Coronary artery (tissue), 2 donors: ENCODE measurements at regions not wholly inside any gene's neighbourhood (a gene's known extent, or its start where the extent isn't known, plus 50 kb on each side); places are given as distances from the start of the nearest gene placed in this dataset.

Experiments
- DNase-seq: peaks from one replicate; pipeline ENCODE4 v3.0.0-alpha.2; 2017; ENCODE audit warnings: low spot score
- H3K27ac ChIP-seq, 2 donors: fragments of 200-600 bp; sonication (generic); one replicate each; pipeline ENCODE4 v1.5.1; 2016 to 2019
- H3K4me3 ChIP-seq: fragments of 200-600 bp; sonication (generic); 2 replicates; pipeline ENCODE4 v1.5.1; 2016; ENCODE audit warnings: mild to moderate bottlenecking, moderate library complexity
- TF ChIP-seq, protein P1 (sequence below): fragments of 200-600 bp; sonication (generic); IDR thresholded peaks from one replicate; pipeline ENCODE4 v1.5.1; 2019; ENCODE audit warnings: antibody characterized with exemption

GRCh38 chr13:106927421-106927820 is 359.5 kb upstream of the ARGLU1 start:
- DNase-seq: no peak

GRCh38 chr13:106922384-106922783 is 354.4 kb upstream of the ARGLU1 start:
- no peak overlapping the region for H3K27ac ChIP-seq
- no peak overlapping the region for H3K4me3 ChIP-seq
- no peak for DNase-seq
- TF ChIP-seq, protein P1, sequence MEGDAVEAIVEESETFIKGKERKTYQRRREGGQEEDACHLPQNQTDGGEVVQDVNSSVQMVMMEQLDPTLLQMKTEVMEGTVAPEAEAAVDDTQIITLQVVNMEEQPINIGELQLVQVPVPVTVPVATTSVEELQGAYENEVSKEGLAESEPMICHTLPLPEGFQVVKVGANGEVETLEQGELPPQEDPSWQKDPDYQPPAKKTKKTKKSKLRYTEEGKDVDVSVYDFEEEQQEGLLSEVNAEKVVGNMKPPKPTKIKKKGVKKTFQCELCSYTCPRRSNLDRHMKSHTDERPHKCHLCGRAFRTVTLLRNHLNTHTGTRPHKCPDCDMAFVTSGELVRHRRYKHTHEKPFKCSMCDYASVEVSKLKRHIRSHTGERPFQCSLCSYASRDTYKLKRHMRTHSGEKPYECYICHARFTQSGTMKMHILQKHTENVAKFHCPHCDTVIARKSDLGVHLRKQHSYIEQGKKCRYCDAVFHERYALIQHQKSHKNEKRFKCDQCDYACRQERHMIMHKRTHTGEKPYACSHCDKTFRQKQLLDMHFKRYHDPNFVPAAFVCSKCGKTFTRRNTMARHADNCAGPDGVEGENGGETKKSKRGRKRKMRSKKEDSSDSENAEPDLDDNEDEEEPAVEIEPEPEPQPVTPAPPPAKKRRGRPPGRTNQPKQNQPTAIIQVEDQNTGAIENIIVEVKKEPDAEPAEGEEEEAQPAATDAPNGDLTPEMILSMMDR: no peak

More at GRCh38 chr13:106927421-106927820, 359.5 kb upstream of the ARGLU1 start:
- H3K4me3 ChIP-seq: no peak overlapping the region
- TF ChIP-seq, protein P1: no peak
- H3K27ac ChIP-seq: no peak overlapping the region

- Histone ChIP-seq H3K4me3 (peak overlapping the region; percentile 34), H3K27ac (peak overlapping the region; percentile 80 to 82)
- TF ChIP-seq, protein P1: no peak
- DNase-seq: peak; percentile 78
Observed at GRCh38 chr13:106919638-106920037, 351.7 kb upstream of the ARGLU1 start.

DNA sequence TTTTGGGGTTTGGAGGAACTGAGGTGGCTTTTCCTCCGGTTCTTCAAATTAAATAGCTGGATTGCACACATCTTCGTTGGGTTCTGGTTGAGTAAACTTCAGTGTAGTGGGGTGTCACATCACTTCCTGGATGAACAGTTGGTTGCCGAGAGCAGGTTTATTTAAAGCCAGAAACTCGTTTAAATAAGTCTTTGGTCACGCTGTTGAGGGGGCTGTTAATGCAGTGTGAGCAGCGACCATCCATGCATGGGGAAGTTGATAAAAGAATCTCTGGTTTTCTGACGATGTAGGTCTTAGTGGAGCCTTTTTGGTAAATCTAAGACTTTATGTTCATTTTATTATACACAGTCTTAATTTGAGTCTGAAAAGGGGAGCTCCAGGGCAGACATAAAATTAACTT is 351.2 kb upstream of the ARGLU1 start:
- peak overlapping the region; percentile 80 to 82 for H3K27ac ChIP-seq
- H3K4me3 ChIP-seq: peak overlapping the region; percentile 34
- TF ChIP-seq, protein P1: no peak
- no peak for DNase-seq

DNA sequence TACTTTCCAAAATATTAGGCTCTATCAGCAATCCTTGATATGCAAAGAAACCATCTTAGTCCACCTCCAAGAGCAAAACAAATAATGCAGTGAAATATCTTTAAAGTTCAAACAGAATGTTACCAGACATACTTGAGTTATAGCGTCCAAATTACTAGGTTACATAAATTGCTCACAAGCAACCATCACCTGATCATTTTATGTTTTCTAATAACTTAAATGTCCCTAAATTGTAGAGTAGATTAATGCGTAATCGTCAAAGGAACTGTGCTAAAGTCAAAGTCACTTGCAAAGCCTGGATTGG is 350.6 kb upstream of the ARGLU1 start:
- TF ChIP-seq, protein P1: no peak
- Histone ChIP-seq H3K27ac (peak overlapping the region; percentile 80 to 82), H3K4me3 (peak overlapping the region; percentile 86)
- no peak for DNase-seq

GRCh38 chr13:106917673-106918556 is 350.0 kb upstream of the ARGLU1 start:
- peak; percentile 89 for DNase-seq
- TF ChIP-seq, protein P1: peak; percentile 95
- Histone ChIP-seq H3K4me3 (peak overlapping the region; percentile 86), H3K27ac (peak overlapping the region; percentile 80 to 95)

- Histone ChIP-seq H3K4me3 (peak overlapping the region; percentile 86), H3K27ac (peak overlapping the region; percentile 80 to 95)
- TF ChIP-seq, protein P1: no peak
Observed at GRCh38 chr13:106917024-106917571, 349.2 kb upstream of the ARGLU1 start.

More at GRCh38 chr13:106917024-106917571, 349.2 kb upstream of the ARGLU1 start:
- DNase-seq: no peak
